HCT116 (cell line): ENCODE measurements at regions not wholly inside any gene's neighbourhood (a gene's known extent, or its start where the extent isn't known, plus 50 kb on each side); places are given as distances from the start of the nearest gene placed in this dataset.

Experiments used
- ATAC-seq: fragments of 200-7000 bp; cut with Tn5 transposase; 2 replicates; pipeline ENCODE4 v1.9.1; 2020; ENCODE audit warnings: mild to moderate bottlenecking, moderate library complexity
- BruUV-seq: library from RNA; stranded (reverse); fragments of 400-500 nt; replicated peaks from 2 replicates; lab custom pipeline; 2021; lab: Mats Ljungman, UMichigan
- CTCF ChIA-PET: fragments of 300-600 bp; sonication (Branson Sonifier 250); formaldehyde crosslinking; loops from one replicate; lab custom pipeline; 2021; ENCODE audit warnings: antibody characterized with exemption; lab: Charles Lee
- POLR2A ChIA-PET: fragments of 300-600, 350-600 bp; sonication (Branson Sonifier 250); formaldehyde crosslinking; loops from one replicate; lab custom pipeline; 2021; ENCODE audit warnings: antibody characterized with exemption; lab: Charles Lee
- RAD21 ChIA-PET, 2 experiments: fragments of 300-600 bp; sonication (Branson Sonifier 250); formaldehyde crosslinking; loops; one replicate each; lab custom pipeline; 2023; ENCODE audit warnings: low total read pairs in 2 of 2; ENCODE audit not compliant: uncharacterized antibody in 2 of 2, unreplicated experiment in 2 of 2, low non-redundant PET in 1 of 2; lab: Charles Lee
- DNase-seq: peaks from one replicate; pipeline ENCODE4 v3.0.0-alpha.2; 2010; ENCODE audit warnings: low read depth, low spot score
- H2AFZ ChIP-seq: fragments of 200-600 bp; shearing (Covaris generic), sonication (generic); 2 replicates; pipeline ENCODE4 v1.6.1; 2017; ENCODE audit warnings: low read depth, mixed run types, mixed read lengths, antibody characterized with exemption, low read length; ENCODE audit not compliant: poor library complexity, severe bottlenecking
- H3K27ac ChIP-seq: 2 replicates; pipeline ENCODE4 v1.5.1; 2012; ENCODE audit warnings: low read depth, low read length
- H3K27me3 ChIP-seq: fragments of 200-600 bp; sonication (generic); 2 replicates; pipeline ENCODE4 v1.6.1; 2016; ENCODE audit warnings: mixed run types, low read length, mixed read lengths; ENCODE audit not compliant: insufficient read depth
- H3K36me3 ChIP-seq, 2 experiments: fragments of 200-500 bp in 1 of 2; fragments of 200-600 bp in 1 of 2; sonication (Bioruptor generic) in 1 of 2; sonication (generic) in 1 of 2; 2 replicates each; pipeline versions ENCODE4 v1.5.1 to v1.6.1; 2014 to 2016; ENCODE audit warnings: low read length in 2 of 2, inconsistent platforms in 1 of 2, mixed read lengths in 1 of 2, mixed run types in 1 of 2; ENCODE audit not compliant: insufficient read depth in 2 of 2, control insufficient read depth in 1 of 2
- H3K4me1 ChIP-seq, 2 experiments: fragments of 200-600 bp in 1 of 2; sonication (generic) in 1 of 2; 2 replicates each; pipeline versions ENCODE4 v1.5.1 to v1.6.1; 2012 to 2017; ENCODE audit warnings: low read length in 2 of 2, inconsistent platforms in 1 of 2, mild to moderate bottlenecking in 1 of 2, mixed read lengths in 1 of 2, mixed run types in 1 of 2, moderate library complexity in 1 of 2; ENCODE audit not compliant: insufficient read depth in 2 of 2, control insufficient read depth in 1 of 2
- H3K4me2 ChIP-seq: fragments of 200-600 bp; sonication (generic); 2 replicates; pipeline ENCODE4 v1.6.1; 2017; ENCODE audit warnings: mixed run types, low read length, mixed read lengths
- H3K4me3 ChIP-seq, 2 experiments: fragments of 200-600 bp in 1 of 2; sonication (generic) in 1 of 2; replicated peaks in 1 of 2; 2 replicates each; pipeline ENCODE4 v1.5.1; 2011 to 2016; ENCODE audit warnings: low read length in 2 of 2, control low read depth in 1 of 2, low read depth in 1 of 2, mild to moderate bottlenecking in 1 of 2, mixed read lengths in 1 of 2, mixed run types in 1 of 2
- H3K79me2 ChIP-seq: fragments of 200-600 bp; sonication (generic); 2 replicates; pipeline ENCODE4 v1.6.1; 2017; ENCODE audit warnings: mild to moderate bottlenecking, mixed run types, low read length, moderate library complexity, mixed read lengths; ENCODE audit not compliant: insufficient read depth
- H3K9ac ChIP-seq: fragments of 200-600 bp; sonication (generic); 2 replicates; pipeline ENCODE4 v1.6.1; 2016; ENCODE audit warnings: low read length, mixed read lengths
- H3K9me2 ChIP-seq: fragments of 200-600 bp; sonication (generic), shearing (Covaris generic); 2 replicates; pipeline ENCODE4 v1.6.1; 2017; ENCODE audit warnings: mixed run types, mild to moderate bottlenecking, moderate library complexity; ENCODE audit not compliant: insufficient read depth
- H3K9me3 ChIP-seq, 2 experiments: fragments of 200-500 bp in 1 of 2; fragments of 200-600 bp in 1 of 2; sonication (Bioruptor generic) in 1 of 2; sonication (generic) in 1 of 2; 2 replicates each; pipeline ENCODE4 v1.6.1; 2014 to 2017; ENCODE audit warnings: low read length in 2 of 2, mixed read lengths in 2 of 2, inconsistent platforms in 1 of 2, low read depth in 1 of 2, mild to moderate bottlenecking in 1 of 2, mixed run types in 1 of 2, moderate library complexity in 1 of 2; ENCODE audit not compliant: control insufficient read depth in 1 of 2, insufficient read depth in 1 of 2
- H4K20me1 ChIP-seq: fragments of 200-600 bp; sonication (generic), shearing (Covaris generic); 2 replicates; pipeline ENCODE4 v1.6.1; 2017; ENCODE audit warnings: mixed run types, mild to moderate bottlenecking, moderate library complexity; ENCODE audit not compliant: insufficient read depth
- CBX3 ChIP-seq: IDR thresholded peaks from 2 replicates; pipeline ENCODE4 v1.6.1; 2012; ENCODE audit warnings: low read depth
- EGR1 ChIP-seq: IDR thresholded peaks from 2 replicates; pipeline ENCODE4 v1.6.1; 2012; ENCODE audit warnings: low read depth
- EZH2 ChIP-seq: fragments of 200-600 bp; sonication (generic); IDR thresholded peaks from 2 replicates; pipeline ENCODE4 v1.6.1; 2017; ENCODE audit warnings: antibody characterized with exemption, mixed run types
- FOSL1 ChIP-seq: IDR thresholded peaks from 2 replicates; pipeline ENCODE4 v1.6.1; 2012; ENCODE audit warnings: low read depth
- JUND ChIP-seq: IDR thresholded peaks from 2 replicates; pipeline ENCODE4 v1.6.1; 2012
- MAX ChIP-seq: IDR thresholded peaks from 2 replicates; pipeline ENCODE4 v1.6.1; 2012
- POLR2AphosphoS5 ChIP-seq: IDR thresholded peaks from 2 replicates; pipeline ENCODE4 v1.6.1; 2011; ENCODE audit warnings: mild to moderate bottlenecking, low read depth, low read length, moderate library complexity
- REST ChIP-seq: IDR thresholded peaks from 2 replicates; pipeline ENCODE4 v1.6.1; 2012; ENCODE audit warnings: low read depth
- SIN3A ChIP-seq: IDR thresholded peaks from 2 replicates; pipeline ENCODE4 v1.6.1; 2012; ENCODE audit warnings: low read depth
- SRF ChIP-seq: IDR thresholded peaks from 2 replicates; pipeline ENCODE4 v1.6.1; 2012; ENCODE audit warnings: low read depth
- ZNF274 ChIP-seq: fragments of 200-500 bp; sonication (Bioruptor generic); IDR thresholded peaks from 2 replicates; pipeline ENCODE4 v1.6.1; 2014; ENCODE audit warnings: mild to moderate bottlenecking, low read depth, low read length, inconsistent platforms
- intact Hi-C: fragments of 100-400 bp; cut with micrococcal nuclease; formaldehyde crosslinking; loops from 2 replicates; pipeline ENCODE4 v1.10.0; 2022

- DNase-seq: no peak
- Histone ChIP-seq H3K36me3 (no peaks in the 10 kb centered on the region), H3K9me2 (no peaks in the 10 kb centered on the region), H3K27me3 (no peaks in the 10 kb centered on the region), H4K20me1 (no peaks in the 10 kb centered on the region), H3K9me3 (no peaks in the 10 kb centered on the region), H3K79me2 (no peaks in the 10 kb centered on the region), H3K4me1 (no peaks in the 10 kb centered on the region), H2AFZ (no peak overlapping the region), H3K4me2 (no peak overlapping the region), H3K9ac (no peak overlapping the region), H3K4me3 (no peak overlapping the region)
- intact Hi-C loops: no loop called here
- ATAC-seq: no peak
- CTCF ChIA-PET: no interaction called here
- no peak for TF ChIP-seq ZNF274
- TF ChIP-seq EGR1: no peak
- TF ChIP-seq FOSL1: no peak
- TF ChIP-seq REST: no peak
- TF ChIP-seq POLR2AphosphoS5: no peak
- no peak for TF ChIP-seq MAX
- TF ChIP-seq SRF: no peak
- TF ChIP-seq CBX3: no peak
- no peak for TF ChIP-seq JUND
- TF ChIP-seq EZH2: no peak
- no peak for TF ChIP-seq SIN3A
- TF ChIP-seq, all 23 proteins: peak for 0
- RAD21 ChIA-PET: no interaction called here
- no TSS peak for BruUV-seq
- POLR2A ChIA-PET: no interaction called here
- H3K27ac ChIP-seq: no peak overlapping the region
These were observed 67.1 kb upstream of the ATP12A start for GRCh38 chr13:24613128-24613527.
